ENCODE measurements at regions not wholly inside any gene's neighbourhood (a gene's known extent, or its start where the extent isn't known, plus 50 kb on each side); places are given as distances from the start of the nearest gene placed in this dataset.

- BruUV-seq (replicated peaks): no TSS peak
- TF ChIP-seq EZH2 (IDR thresholded peaks at IDR 0.05; ENCODE audit: low read length, unreplicated experiment) (no peak), EZH2phosphoT487 (IDR thresholded peaks at IDR 0.05; ENCODE audit: borderline replicate concordance, low read length) (no peak), CTCF (conservative IDR thresholded peaks at IDR 0.05; ENCODE audit: low read depth, low read length) (no peak)
- H2AFZ ChIP-seq (ENCODE audit: low read length): no peak overlapping the region
- no peaks in the 10 kb centered on the region for H4K20me1 ChIP-seq (ENCODE audit: low read length)
- no peak overlapping the region for H3K4me2 ChIP-seq (ENCODE audit: low read length)
- no peaks in the 10 kb centered on the region for H3K4me1 ChIP-seq (ENCODE audit: insufficient read depth, low read length)
- ATAC-seq (no peak), DNase-seq (no peak)
- no peaks in the 10 kb centered on the region for H3K36me3 ChIP-seq (ENCODE audit: low read depth, low read length)
- H3K9me2 ChIP-seq (replicated peaks; ENCODE audit: low read length): no peaks in the 10 kb centered on the region
- no peak overlapping the region for H3K4me3 ChIP-seq (ENCODE audit: low read length)
- no peaks in the 10 kb centered on the region for H3K27me3 ChIP-seq (ENCODE audit: low read length)
- ChIA-PET CTCF (no interaction called here), POLR2A (ENCODE audit: unreplicated experiment) (no interaction called here)
- H3F3A ChIP-seq (ENCODE audit: low read length, unreplicated experiment): no peaks in the 10 kb centered on the region
- no peaks in the 10 kb centered on the region for H3K79me2 ChIP-seq (ENCODE audit: low read length)
- no peak overlapping the region for H3K27ac ChIP-seq (ENCODE audit: low read length)
- no peak overlapping the region for H3K9ac ChIP-seq (ENCODE audit: low read length)
- intact Hi-C loops (cut with micrococcal nuclease): no loop called here
- H3K9me3 ChIP-seq (ENCODE audit: low read length): no peaks in the 10 kb centered on the region
Observed at GRCh38 chr10:130389906-130390305, 253.7 kb downstream of the GLRX3 start.

- CTCF ChIA-PET: no interaction called here
- no peaks in the 10 kb centered on the region for H3K4me1 ChIP-seq (ENCODE audit: insufficient read depth, low read length)
- DNase-seq (no peak), ATAC-seq (no peak)
- H2AFZ ChIP-seq (ENCODE audit: low read length): no peak overlapping the region
- no peaks in the 10 kb centered on the region for H3K79me2 ChIP-seq (ENCODE audit: low read length)
- no peaks in the 10 kb centered on the region for H3K9me2 ChIP-seq (replicated peaks; ENCODE audit: low read length)
- no peak overlapping the region for H3K27ac ChIP-seq (ENCODE audit: low read length)
- no peak overlapping the region for H3K4me2 ChIP-seq (ENCODE audit: low read length)
- H3K27me3 ChIP-seq (ENCODE audit: low read length): no peaks in the 10 kb centered on the region
- H3K9me3 ChIP-seq (ENCODE audit: low read length): no peaks in the 10 kb centered on the region
- intact Hi-C loops (cut with micrococcal nuclease): no loop called here
- H3K9ac ChIP-seq (ENCODE audit: low read length): no peak overlapping the region
- no peaks in the 10 kb centered on the region for H4K20me1 ChIP-seq (ENCODE audit: low read length)
- POLR2A ChIA-PET (ENCODE audit: unreplicated experiment): no interaction called here
- BruUV-seq (replicated peaks): no TSS peak
- no peaks in the 10 kb centered on the region for H3K36me3 ChIP-seq (ENCODE audit: low read depth, low read length)
- TF ChIP-seq EZH2 (IDR thresholded peaks at IDR 0.05; ENCODE audit: low read length, unreplicated experiment): no peak
- TF ChIP-seq CTCF (conservative IDR thresholded peaks at IDR 0.05; ENCODE audit: low read depth, low read length): no peak
- no peak for TF ChIP-seq EZH2phosphoT487 (IDR thresholded peaks at IDR 0.05; ENCODE audit: borderline replicate concordance, low read length)
- no peak overlapping the region for H3K4me3 ChIP-seq (ENCODE audit: low read length)
- H3F3A ChIP-seq (ENCODE audit: low read length, unreplicated experiment): no peaks in the 10 kb centered on the region
Observed at GRCh38 chr10:130392031-130392430, 255.8 kb downstream of the GLRX3 start.

GRCh38 chr10:130393342-130393741 lies 257.2 kb downstream of the GLRX3 start:
- Histone ChIP-seq H2AFZ (ENCODE audit: low read length) (no peak overlapping the region), H4K20me1 (ENCODE audit: low read length) (no peaks in the 10 kb centered on the region), H3K27ac (ENCODE audit: low read length) (no peak overlapping the region), H3K36me3 (ENCODE audit: low read depth, low read length) (no peaks in the 10 kb centered on the region), H3K27me3 (ENCODE audit: low read length) (no peaks in the 10 kb centered on the region), H3K79me2 (ENCODE audit: low read length) (no peaks in the 10 kb centered on the region), H3K9me3 (ENCODE audit: low read length) (no peaks in the 10 kb centered on the region), H3K4me1 (ENCODE audit: insufficient read depth, low read length) (no peaks in the 10 kb centered on the region), H3K9me2 (replicated peaks; ENCODE audit: low read length) (no peaks in the 10 kb centered on the region), H3K4me3 (ENCODE audit: low read length) (no peak overlapping the region), H3K9ac (ENCODE audit: low read length) (no peak overlapping the region), H3F3A (ENCODE audit: low read length, unreplicated experiment) (no peaks in the 10 kb centered on the region), H3K4me2 (ENCODE audit: low read length) (no peak overlapping the region)
- CTCF ChIA-PET: no interaction called here
- intact Hi-C loops (cut with micrococcal nuclease): no loop called here
- ATAC-seq (no peak), DNase-seq (no peak)
- BruUV-seq (replicated peaks): no TSS peak
- POLR2A ChIA-PET (ENCODE audit: unreplicated experiment): no interaction called here
- TF ChIP-seq EZH2phosphoT487 (IDR thresholded peaks at IDR 0.05; ENCODE audit: borderline replicate concordance, low read length): no peak
- TF ChIP-seq EZH2 (IDR thresholded peaks at IDR 0.05; ENCODE audit: low read length, unreplicated experiment): no peak
- no peak for TF ChIP-seq CTCF (conservative IDR thresholded peaks at IDR 0.05; ENCODE audit: low read depth, low read length)
